ENCODE measurements at regions not wholly inside any gene's neighbourhood (a gene's known extent, or its start where the extent isn't known, plus 50 kb on each side); places are given as distances from the start of the nearest gene placed in this dataset.

DNA sequence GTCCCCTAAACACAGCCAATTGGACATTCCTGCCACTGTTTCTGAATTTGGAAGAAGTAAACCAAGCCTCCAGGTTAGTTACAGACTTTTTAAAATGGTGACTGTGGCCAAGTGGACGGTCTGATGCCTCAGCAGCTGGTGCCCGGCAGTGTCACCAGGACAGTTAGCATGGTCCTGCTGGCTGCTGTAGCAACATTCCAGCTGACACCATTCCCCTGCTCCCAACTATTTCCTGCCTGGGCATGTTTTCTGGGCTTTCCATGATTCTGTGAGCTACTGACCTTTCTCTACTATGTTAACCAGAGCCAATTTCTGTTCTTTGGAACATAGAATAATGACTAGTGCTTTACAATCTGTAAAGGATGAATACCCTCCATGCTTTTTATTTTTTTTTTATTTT lies 95.0 kb downstream of the TLR5 start:
- DNase-seq = no peak
- H3K36me3 ChIP-seq (ENCODE audit: low read depth) = no peaks in the 10 kb centered on the region
- no peaks in the 10 kb centered on the region for H3K9me3 ChIP-seq
- ATAC-seq = no peak
- TF ChIP-seq, protein P1, sequence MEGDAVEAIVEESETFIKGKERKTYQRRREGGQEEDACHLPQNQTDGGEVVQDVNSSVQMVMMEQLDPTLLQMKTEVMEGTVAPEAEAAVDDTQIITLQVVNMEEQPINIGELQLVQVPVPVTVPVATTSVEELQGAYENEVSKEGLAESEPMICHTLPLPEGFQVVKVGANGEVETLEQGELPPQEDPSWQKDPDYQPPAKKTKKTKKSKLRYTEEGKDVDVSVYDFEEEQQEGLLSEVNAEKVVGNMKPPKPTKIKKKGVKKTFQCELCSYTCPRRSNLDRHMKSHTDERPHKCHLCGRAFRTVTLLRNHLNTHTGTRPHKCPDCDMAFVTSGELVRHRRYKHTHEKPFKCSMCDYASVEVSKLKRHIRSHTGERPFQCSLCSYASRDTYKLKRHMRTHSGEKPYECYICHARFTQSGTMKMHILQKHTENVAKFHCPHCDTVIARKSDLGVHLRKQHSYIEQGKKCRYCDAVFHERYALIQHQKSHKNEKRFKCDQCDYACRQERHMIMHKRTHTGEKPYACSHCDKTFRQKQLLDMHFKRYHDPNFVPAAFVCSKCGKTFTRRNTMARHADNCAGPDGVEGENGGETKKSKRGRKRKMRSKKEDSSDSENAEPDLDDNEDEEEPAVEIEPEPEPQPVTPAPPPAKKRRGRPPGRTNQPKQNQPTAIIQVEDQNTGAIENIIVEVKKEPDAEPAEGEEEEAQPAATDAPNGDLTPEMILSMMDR (IDR thresholded peaks at IDR 0.05) = no peak
- intact Hi-C loops (cut with DNase I, micrococcal nuclease) = no loop called here
- H3K4me1 ChIP-seq (ENCODE audit: low read depth) = no peaks in the 10 kb centered on the region
- H3K4me3 ChIP-seq = no peak overlapping the region

DNA sequence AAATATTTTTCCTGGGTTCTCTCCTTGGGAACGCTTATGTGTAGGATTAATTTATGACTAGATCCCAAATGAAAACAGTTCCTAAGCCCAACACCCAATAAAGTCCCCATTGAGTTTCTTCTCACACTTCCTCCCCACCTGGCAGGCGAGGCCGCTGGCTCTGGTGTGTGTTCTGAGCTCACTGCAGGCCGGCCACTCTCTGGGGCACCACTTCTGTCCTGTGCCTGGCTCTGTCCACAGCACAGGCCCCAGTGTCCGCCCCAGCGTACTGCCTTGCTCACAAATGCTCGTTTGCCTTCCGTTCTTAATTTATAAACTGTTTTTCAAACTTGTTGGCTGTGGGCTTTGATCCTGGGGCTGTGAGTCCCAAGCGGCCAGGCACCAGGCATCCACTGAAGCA lies 90.6 kb downstream of the TLR5 start:
- Histone ChIP-seq H3K4me1 (ENCODE audit: low read depth) (no peaks in the 10 kb centered on the region), H3K4me3 (no peak overlapping the region), H3K36me3 (ENCODE audit: low read depth) (no peaks in the 10 kb centered on the region), H3K9me3 (no peaks in the 10 kb centered on the region)
- DNase-seq = no peak
- ATAC-seq = no peak
- TF ChIP-seq, protein P1 (IDR thresholded peaks at IDR 0.05) = no peak
- intact Hi-C loops (cut with DNase I, micrococcal nuclease) = no loop called here

DNA sequence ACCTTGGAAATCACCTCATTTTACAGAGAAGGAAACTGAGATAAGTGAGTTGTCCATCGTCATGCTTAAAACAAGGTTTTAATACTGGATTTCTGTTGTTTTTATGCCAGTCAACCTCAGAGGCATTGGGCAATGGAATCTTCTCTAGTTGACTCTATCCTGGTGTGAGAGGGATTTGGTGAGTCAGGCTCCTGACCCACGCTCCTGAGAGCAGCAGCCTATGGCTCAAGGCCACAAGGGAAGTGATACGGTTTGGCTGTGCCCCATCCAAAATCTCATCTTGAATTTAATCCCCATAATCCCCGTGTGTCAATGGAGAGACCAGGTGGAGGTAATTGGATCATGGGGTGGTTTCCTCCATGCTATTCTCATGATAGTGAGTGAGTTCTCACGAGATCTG lies 90.1 kb downstream of the TLR5 start:
- no peak for ATAC-seq
- Histone ChIP-seq H3K4me3 (no peak overlapping the region), H3K9me3 (no peaks in the 10 kb centered on the region), H3K36me3 (ENCODE audit: low read depth) (no peaks in the 10 kb centered on the region), H3K4me1 (ENCODE audit: low read depth) (no peaks in the 10 kb centered on the region)
- intact Hi-C loops (cut with DNase I, micrococcal nuclease) = no loop called here
- no peak for DNase-seq
- TF ChIP-seq, protein P1 (IDR thresholded peaks at IDR 0.05) = no peak

DNA sequence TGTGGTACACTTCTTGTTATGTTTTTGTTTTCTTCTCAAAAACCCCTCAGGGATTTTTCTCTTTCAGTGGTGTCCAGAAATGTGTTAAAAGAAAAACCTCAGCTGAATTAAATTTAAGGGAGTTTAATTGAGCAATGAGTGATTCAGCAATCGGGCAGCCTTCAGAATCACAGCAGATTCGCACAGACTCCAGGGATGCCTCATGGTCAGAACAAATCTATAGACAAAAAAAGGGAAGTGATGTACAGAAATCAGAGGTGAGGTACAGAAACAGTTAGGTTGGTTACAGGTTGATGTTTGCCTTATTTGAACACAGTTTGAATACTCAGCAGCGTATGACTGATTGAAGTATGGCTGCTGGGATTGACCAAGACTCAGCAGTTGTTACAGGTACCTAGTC lies 86.2 kb downstream of the TLR5 start:
- H3K4me3 ChIP-seq = no peak overlapping the region

DNA sequence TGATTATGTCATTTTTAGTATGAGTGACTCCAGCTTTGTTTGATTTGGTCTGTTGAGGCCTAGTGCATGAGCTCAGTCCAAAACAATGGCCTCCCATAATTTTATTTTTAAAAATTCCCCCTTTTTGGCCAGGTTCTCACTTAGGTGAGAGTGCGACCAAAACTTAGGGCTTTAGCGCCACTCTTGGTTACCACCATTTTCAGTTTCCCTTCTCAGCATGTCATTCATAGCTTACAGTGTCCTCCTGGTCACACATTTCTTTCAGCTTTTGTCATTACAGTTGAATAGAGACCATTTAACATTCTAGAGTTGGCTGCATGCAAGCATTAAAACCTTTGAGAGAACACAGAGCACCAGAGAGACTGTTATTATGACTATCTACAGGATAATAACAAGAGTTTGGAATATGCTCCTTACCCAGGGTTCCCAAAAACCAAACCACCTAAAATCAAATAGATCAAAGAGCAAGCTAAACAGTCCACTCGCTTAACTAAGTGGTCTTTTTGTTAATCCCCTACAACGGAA lies 85.4 kb downstream of the TLR5 start:
- Histone ChIP-seq H3K4me3 (no peak overlapping the region), H3K4me1 (ENCODE audit: low read depth) (no peaks in the 10 kb centered on the region), H3K9me3 (no peaks in the 10 kb centered on the region), H3K36me3 (ENCODE audit: low read depth) (no peaks in the 10 kb centered on the region)
- DNase-seq (no peak), ATAC-seq (no peak)
- TF ChIP-seq, protein P1 (IDR thresholded peaks at IDR 0.05) = no peak
- intact Hi-C loops (cut with DNase I, micrococcal nuclease) = no loop called here

More for the DNA sequence above, 86.2 kb downstream of the TLR5 start:
- DNase-seq (no peak), ATAC-seq (no peak)
- TF ChIP-seq, protein P1 (IDR thresholded peaks at IDR 0.05) = no peak
- Histone ChIP-seq H3K9me3 (no peaks in the 10 kb centered on the region), H3K36me3 (ENCODE audit: low read depth) (no peaks in the 10 kb centered on the region), H3K4me1 (ENCODE audit: low read depth) (no peaks in the 10 kb centered on the region)
- intact Hi-C loops (cut with DNase I, micrococcal nuclease) = no loop called here
